Neural cell (in vitro differentiated cells): ENCODE measurements at regions not wholly inside any gene's neighbourhood (a gene's known extent, or its start where the extent isn't known, plus 50 kb on each side); places are given as distances from the start of the nearest gene placed in this dataset.

Source experiments
- H2AFZ ChIP-seq: fragments of 200-600, 300-800 bp; sonication (generic), shearing (Covaris generic); 2 replicates; pipeline ENCODE4 v1.6.0; 2014; ENCODE audit warnings: low read depth, mild to moderate bottlenecking, antibody characterized with exemption, low read length, moderate library complexity
- H3F3A ChIP-seq: fragments of 200-600 bp; shearing (Covaris generic); 2 replicates; pipeline ENCODE4 v1.6.1; 2016; ENCODE audit warnings: mild to moderate bottlenecking, moderate library complexity, mixed read lengths, antibody characterized with exemption, low read length; ENCODE audit not compliant: insufficient read depth, poor library complexity, severe bottlenecking
- H3K27ac ChIP-seq: fragments of 200-600, 300-800 bp; sonication (generic), shearing (Covaris generic); 2 replicates; pipeline ENCODE4 v1.5.1; 2014; ENCODE audit warnings: mild to moderate bottlenecking, low read length, moderate library complexity
- H3K27me3 ChIP-seq: fragments of 300-800, 200-600 bp; sonication (generic), shearing (Covaris generic); 2 replicates; pipeline ENCODE4 v1.6.0; 2014; ENCODE audit warnings: mild to moderate bottlenecking, low read depth, low read length, moderate library complexity; ENCODE audit not compliant: insufficient read depth
- H3K36me3 ChIP-seq: fragments of 300-800, 200-600 bp; sonication (generic), shearing (Covaris generic); 2 replicates; pipeline ENCODE4 v1.5.1; 2014; ENCODE audit warnings: mild to moderate bottlenecking, antibody characterized with exemption, low read length, moderate library complexity; ENCODE audit not compliant: insufficient read depth
- H3K4me2 ChIP-seq: fragments of 300-800, 200-600 bp; sonication (generic), shearing (Covaris generic); 2 replicates; pipeline ENCODE4 v1.6.0; 2014; ENCODE audit warnings: mild to moderate bottlenecking, low read length
- H3K4me3 ChIP-seq: fragments of 300-800, 200-600 bp; sonication (generic), shearing (Covaris generic); 2 replicates; pipeline ENCODE4 v1.5.1; 2014; ENCODE audit warnings: mild to moderate bottlenecking, low read length, moderate library complexity
- H3K79me2 ChIP-seq: fragments of 200-600 bp; shearing (Covaris generic); replicated peaks from 2 replicates; pipeline ENCODE4 v1.6.0; 2014; ENCODE audit warnings: mild to moderate bottlenecking, low read length, moderate library complexity; ENCODE audit not compliant: insufficient read depth
- H3K9ac ChIP-seq: fragments of 300-800, 200-600 bp; sonication (generic), shearing (Covaris generic); 2 replicates; pipeline ENCODE4 v1.6.1; 2016; ENCODE audit warnings: mild to moderate bottlenecking, low read length, mixed read lengths
- H3K9me2 ChIP-seq: fragments of 200-600 bp; shearing (Covaris generic); 2 replicates; pipeline ENCODE4 v1.6.1; 2016; ENCODE audit warnings: mild to moderate bottlenecking, low read length, mixed read lengths; ENCODE audit not compliant: insufficient read depth
- H3K9me3 ChIP-seq: fragments of 200-600, 300-800 bp; sonication (generic), shearing (Covaris generic); 2 replicates; pipeline ENCODE4 v1.6.1; 2016; ENCODE audit warnings: mild to moderate bottlenecking, mixed run types, low read length, moderate library complexity, mixed read lengths
- H4K20me1 ChIP-seq: fragments of 200-600 bp; shearing (Covaris generic); 2 replicates; pipeline ENCODE4 v1.6.1; 2016; ENCODE audit warnings: mild to moderate bottlenecking, mixed run types; ENCODE audit not compliant: insufficient read depth
- EP300 ChIP-seq: fragments of 450-650 bp; conservative IDR thresholded peaks from 2 replicates; pipeline ENCODE4 v1.6.1; 2014; ENCODE audit warnings: antibody characterized with exemption, mild to moderate bottlenecking, moderate library complexity; ENCODE audit not compliant: poor library complexity, severe bottlenecking
- EZH2 ChIP-seq: fragments of 200-600, 300-800 bp; shearing (Covaris generic), sonication (generic); IDR thresholded peaks from 2 replicates; pipeline ENCODE4 v1.6.1; 2014; ENCODE audit warnings: antibody characterized with exemption, low read length, borderline replicate concordance, mild to moderate bottlenecking; ENCODE audit not compliant: insufficient read depth, poor library complexity, severe bottlenecking
- MXI1 ChIP-seq: fragments of 450-650 bp; conservative IDR thresholded peaks from 2 replicates; pipeline ENCODE4 v1.6.1; 2014; ENCODE audit warnings: antibody characterized with exemption, mild to moderate bottlenecking; ENCODE audit not compliant: poor library complexity, severe bottlenecking
- POLR2AphosphoS5 ChIP-seq: IDR thresholded peaks from 2 replicates; pipeline ENCODE4 v1.6.1; 2012
- RAD21 ChIP-seq: fragments of 450-650 bp; conservative IDR thresholded peaks from 2 replicates; pipeline ENCODE4 v1.6.1; 2014; ENCODE audit warnings: antibody characterized with exemption, mild to moderate bottlenecking, moderate library complexity
- SMC3 ChIP-seq: fragments of 450-650 bp; conservative IDR thresholded peaks from 2 replicates; pipeline ENCODE4 v1.6.1; 2014; ENCODE audit warnings: antibody characterized with exemption, mild to moderate bottlenecking, moderate library complexity; ENCODE audit not compliant: poor library complexity
- TAF1 ChIP-seq: IDR thresholded peaks from 2 replicates; pipeline ENCODE4 v1.6.1; 2012; ENCODE audit warnings: low read depth
- TF ChIP-seq, protein P1 (sequence below): fragments of 450-650 bp; IDR thresholded peaks from 2 replicates; pipeline ENCODE4 v1.5.1; 2014; ENCODE audit warnings: antibody characterized with exemption, mild to moderate bottlenecking, moderate library complexity; ENCODE audit not compliant: poor library complexity, severe bottlenecking
- TF ChIP-seq, protein P2 (sequence below): IDR thresholded peaks from 2 replicates; pipeline ENCODE4 v1.6.1; 2012; ENCODE audit warnings: borderline replicate concordance

DNA sequence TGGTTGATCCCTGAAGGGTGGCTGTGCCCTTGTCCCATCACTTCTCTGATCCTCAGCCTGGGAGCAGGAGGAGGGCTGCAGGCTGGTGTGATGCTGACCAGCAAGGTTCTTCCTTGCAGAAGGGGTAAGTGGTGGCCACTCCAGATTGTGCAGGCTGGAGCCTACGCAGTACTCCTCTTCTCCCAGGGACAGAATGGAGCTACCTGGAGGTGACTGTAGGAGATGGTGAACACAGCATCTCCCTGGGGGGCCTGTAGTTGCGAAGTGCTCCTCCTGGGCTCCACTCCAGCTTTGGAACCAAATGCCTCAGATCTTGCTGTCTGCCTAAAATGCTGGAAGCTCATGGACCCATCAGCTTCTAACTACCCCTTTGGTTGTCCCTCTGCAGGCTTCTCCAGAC is 323.6 kb upstream of the PODXL start:
- Histone ChIP-seq H3K36me3 (no peaks in the 10 kb centered on the region), H3K4me2 (no peak overlapping the region), H3K9ac (no peak overlapping the region), H3K79me2 (no peaks in the 10 kb centered on the region), H3F3A (no peaks in the 10 kb centered on the region), H3K9me3 (peaks cover 4% of the 10 kb centered on the region), H4K20me1 (no peaks in the 10 kb centered on the region), H3K27me3 (no peaks in the 10 kb centered on the region), H3K9me2 (no peaks in the 10 kb centered on the region), H3K4me3 (no peak overlapping the region), H3K27ac (no peak overlapping the region), H2AFZ (no peak overlapping the region)
- TF ChIP-seq, protein P1, sequence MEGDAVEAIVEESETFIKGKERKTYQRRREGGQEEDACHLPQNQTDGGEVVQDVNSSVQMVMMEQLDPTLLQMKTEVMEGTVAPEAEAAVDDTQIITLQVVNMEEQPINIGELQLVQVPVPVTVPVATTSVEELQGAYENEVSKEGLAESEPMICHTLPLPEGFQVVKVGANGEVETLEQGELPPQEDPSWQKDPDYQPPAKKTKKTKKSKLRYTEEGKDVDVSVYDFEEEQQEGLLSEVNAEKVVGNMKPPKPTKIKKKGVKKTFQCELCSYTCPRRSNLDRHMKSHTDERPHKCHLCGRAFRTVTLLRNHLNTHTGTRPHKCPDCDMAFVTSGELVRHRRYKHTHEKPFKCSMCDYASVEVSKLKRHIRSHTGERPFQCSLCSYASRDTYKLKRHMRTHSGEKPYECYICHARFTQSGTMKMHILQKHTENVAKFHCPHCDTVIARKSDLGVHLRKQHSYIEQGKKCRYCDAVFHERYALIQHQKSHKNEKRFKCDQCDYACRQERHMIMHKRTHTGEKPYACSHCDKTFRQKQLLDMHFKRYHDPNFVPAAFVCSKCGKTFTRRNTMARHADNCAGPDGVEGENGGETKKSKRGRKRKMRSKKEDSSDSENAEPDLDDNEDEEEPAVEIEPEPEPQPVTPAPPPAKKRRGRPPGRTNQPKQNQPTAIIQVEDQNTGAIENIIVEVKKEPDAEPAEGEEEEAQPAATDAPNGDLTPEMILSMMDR, result no peak
- no peak for TF ChIP-seq POLR2AphosphoS5
- TF ChIP-seq TAF1, result no peak
- no peak for TF ChIP-seq RAD21
- no peak for TF ChIP-seq SMC3
- TF ChIP-seq EZH2, result no peak
- TF ChIP-seq, protein P2, sequence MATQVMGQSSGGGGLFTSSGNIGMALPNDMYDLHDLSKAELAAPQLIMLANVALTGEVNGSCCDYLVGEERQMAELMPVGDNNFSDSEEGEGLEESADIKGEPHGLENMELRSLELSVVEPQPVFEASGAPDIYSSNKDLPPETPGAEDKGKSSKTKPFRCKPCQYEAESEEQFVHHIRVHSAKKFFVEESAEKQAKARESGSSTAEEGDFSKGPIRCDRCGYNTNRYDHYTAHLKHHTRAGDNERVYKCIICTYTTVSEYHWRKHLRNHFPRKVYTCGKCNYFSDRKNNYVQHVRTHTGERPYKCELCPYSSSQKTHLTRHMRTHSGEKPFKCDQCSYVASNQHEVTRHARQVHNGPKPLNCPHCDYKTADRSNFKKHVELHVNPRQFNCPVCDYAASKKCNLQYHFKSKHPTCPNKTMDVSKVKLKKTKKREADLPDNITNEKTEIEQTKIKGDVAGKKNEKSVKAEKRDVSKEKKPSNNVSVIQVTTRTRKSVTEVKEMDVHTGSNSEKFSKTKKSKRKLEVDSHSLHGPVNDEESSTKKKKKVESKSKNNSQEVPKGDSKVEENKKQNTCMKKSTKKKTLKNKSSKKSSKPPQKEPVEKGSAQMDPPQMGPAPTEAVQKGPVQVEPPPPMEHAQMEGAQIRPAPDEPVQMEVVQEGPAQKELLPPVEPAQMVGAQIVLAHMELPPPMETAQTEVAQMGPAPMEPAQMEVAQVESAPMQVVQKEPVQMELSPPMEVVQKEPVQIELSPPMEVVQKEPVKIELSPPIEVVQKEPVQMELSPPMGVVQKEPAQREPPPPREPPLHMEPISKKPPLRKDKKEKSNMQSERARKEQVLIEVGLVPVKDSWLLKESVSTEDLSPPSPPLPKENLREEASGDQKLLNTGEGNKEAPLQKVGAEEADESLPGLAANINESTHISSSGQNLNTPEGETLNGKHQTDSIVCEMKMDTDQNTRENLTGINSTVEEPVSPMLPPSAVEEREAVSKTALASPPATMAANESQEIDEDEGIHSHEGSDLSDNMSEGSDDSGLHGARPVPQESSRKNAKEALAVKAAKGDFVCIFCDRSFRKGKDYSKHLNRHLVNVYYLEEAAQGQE, result no peak
- no peak for TF ChIP-seq EP300
- TF ChIP-seq MXI1, result no peak

DNA sequence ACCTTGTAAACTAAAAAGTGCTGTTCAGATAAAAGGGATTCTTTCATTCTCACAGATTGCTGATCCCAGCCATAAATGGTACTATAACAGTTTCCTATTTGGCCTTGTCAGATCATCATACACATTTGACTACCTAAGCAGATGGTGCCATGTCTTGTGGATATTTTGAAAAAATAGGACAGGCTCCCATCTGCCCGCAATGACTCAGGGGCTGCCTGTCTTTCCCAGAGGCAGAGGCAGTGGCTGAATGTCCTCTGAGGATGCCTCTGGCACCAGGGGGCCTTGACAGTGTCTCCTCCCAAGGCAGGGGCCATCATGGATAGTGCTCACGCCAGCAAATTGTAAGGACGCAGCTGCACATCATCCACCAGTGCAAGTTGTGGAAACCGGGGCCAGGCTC is 323.0 kb upstream of the PODXL start:
- TF ChIP-seq TAF1 (no peak), EZH2 (no peak), POLR2AphosphoS5 (no peak), MXI1 (no peak), SMC3 (no peak), RAD21 (no peak), EP300 (no peak)
- TF ChIP-seq, protein P1, result no peak
- TF ChIP-seq, protein P2, result no peak
- H4K20me1 ChIP-seq, result no peaks in the 10 kb centered on the region
- H2AFZ ChIP-seq, result no peak overlapping the region
- H3K79me2 ChIP-seq, result no peaks in the 10 kb centered on the region
- H3K27ac ChIP-seq, result no peak overlapping the region
- no peaks in the 10 kb centered on the region for H3K9me2 ChIP-seq
- no peaks in the 10 kb centered on the region for H3K27me3 ChIP-seq
- H3K9ac ChIP-seq, result no peak overlapping the region
- H3F3A ChIP-seq, result no peaks in the 10 kb centered on the region
- H3K4me2 ChIP-seq, result no peak overlapping the region
- H3K9me3 ChIP-seq, result peaks cover 4% of the 10 kb centered on the region
- no peak overlapping the region for H3K4me3 ChIP-seq
- no peaks in the 10 kb centered on the region for H3K36me3 ChIP-seq
